ENCODE measurements at regions not wholly inside any gene's neighbourhood (a gene's known extent, or its start where the extent isn't known, plus 50 kb on each side); places are given as distances from the start of the nearest gene placed in this dataset.

GRCh38 chr12:63415357-63415756, 252.9 kb downstream of the DPY19L2 start:
- Histone ChIP-seq H3K4me3 (no peak overlapping the region), H3K36me3 (no peaks in the 10 kb centered on the region), H3K27me3 (no peaks in the 10 kb centered on the region), H3K9me3 (no peaks in the 10 kb centered on the region), H3K4me1 (no peaks in the 10 kb centered on the region), H3K27ac (no peak overlapping the region)
- WGBS: 93% methylated on average over 13 of the region's 13 CpGs
- DNase-seq (ENCODE audit: low spot score in 2 of 2): no peak
- no peak for TF ChIP-seq CTCF (IDR thresholded peaks at IDR 0.05)
- no peak for TF ChIP-seq POLR2A (IDR thresholded peaks at IDR 0.05)
- no peak for TF ChIP-seq POLR2AphosphoS5 (IDR thresholded peaks at IDR 0.05)
- TF ChIP-seq EP300 (IDR thresholded peaks at IDR 0.05): no peak

GRCh38 chr12:63410197-63410596, 258.1 kb downstream of the DPY19L2 start:
- 56% methylated on average over 1 of the region's 1 CpG for WGBS
- Histone ChIP-seq H3K4me3 (no peak overlapping the region), H3K36me3 (no peaks in the 10 kb centered on the region), H3K4me1 (no peaks in the 10 kb centered on the region), H3K9me3 (peaks cover 8% of the 10 kb centered on the region), H3K27me3 (no peaks in the 10 kb centered on the region), H3K27ac (no peak overlapping the region)
- DNase-seq (ENCODE audit: low spot score in 2 of 2): no peak
- TF ChIP-seq POLR2AphosphoS5 (IDR thresholded peaks at IDR 0.05): no peak
- no peak for TF ChIP-seq POLR2A (IDR thresholded peaks at IDR 0.05)
- no peak for TF ChIP-seq EP300 (IDR thresholded peaks at IDR 0.05)
- TF ChIP-seq CTCF (IDR thresholded peaks at IDR 0.05): no peak

- TF ChIP-seq POLR2AphosphoS5 (IDR thresholded peaks at IDR 0.05) (no peak), CTCF (IDR thresholded peaks at IDR 0.05) (no peak), EP300 (IDR thresholded peaks at IDR 0.05) (no peak), POLR2A (IDR thresholded peaks at IDR 0.05) (no peak)
- H3K9me3 ChIP-seq: peaks cover 8% of the 10 kb centered on the region
- no peaks in the 10 kb centered on the region for H3K27me3 ChIP-seq
- no peak overlapping the region for H3K4me3 ChIP-seq
- H3K36me3 ChIP-seq: no peaks in the 10 kb centered on the region
- no peaks in the 10 kb centered on the region for H3K4me1 ChIP-seq
- WGBS: 88% methylated on average over 2 of the region's 2 CpGs
- DNase-seq (ENCODE audit: low spot score in 2 of 2): no peak
- H3K27ac ChIP-seq: no peak overlapping the region
These were observed 255.8 kb upstream of the AVPR1A start for GRCh38 chr12:63406781-63407180.

GRCh38 chr12:63404611-63405010, 253.6 kb upstream of the AVPR1A start:
- WGBS: 0% methylated on average over 1 of the region's 1 CpG
- Histone ChIP-seq H3K27ac (no peak overlapping the region), H3K27me3 (no peaks in the 10 kb centered on the region), H3K4me1 (no peaks in the 10 kb centered on the region), H3K9me3 (peaks cover 8% of the 10 kb centered on the region), H3K4me3 (no peak overlapping the region), H3K36me3 (no peaks in the 10 kb centered on the region)
- no peak for DNase-seq (ENCODE audit: low spot score in 2 of 2)
- no peak for TF ChIP-seq POLR2A (IDR thresholded peaks at IDR 0.05)
- TF ChIP-seq CTCF (IDR thresholded peaks at IDR 0.05): no peak
- TF ChIP-seq POLR2AphosphoS5 (IDR thresholded peaks at IDR 0.05): no peak
- TF ChIP-seq EP300 (IDR thresholded peaks at IDR 0.05): no peak

- Histone ChIP-seq H3K36me3 (no peaks in the 10 kb centered on the region), H3K27ac (no peak overlapping the region), H3K9me3 (peaks cover 8% of the 10 kb centered on the region), H3K27me3 (no peaks in the 10 kb centered on the region), H3K4me1 (no peaks in the 10 kb centered on the region), H3K4me3 (no peak overlapping the region)
- no peak for DNase-seq (ENCODE audit: low spot score in 2 of 2)
- WGBS: 62% methylated on average over 1 of the region's 1 CpG
- TF ChIP-seq POLR2AphosphoS5 (IDR thresholded peaks at IDR 0.05): no peak
- TF ChIP-seq POLR2A (IDR thresholded peaks at IDR 0.05): no peak
- TF ChIP-seq EP300 (IDR thresholded peaks at IDR 0.05): no peak
- no peak for TF ChIP-seq CTCF (IDR thresholded peaks at IDR 0.05)
These were observed 252.3 kb upstream of the AVPR1A start for GRCh38 chr12:63403256-63403655.

All from suprapubic skin (tissue), 4 donors.